ENCODE measurements at regions not wholly inside any gene's neighbourhood (a gene's known extent, or its start where the extent isn't known, plus 50 kb on each side); places are given as distances from the start of the nearest gene placed in this dataset.

DNA sequence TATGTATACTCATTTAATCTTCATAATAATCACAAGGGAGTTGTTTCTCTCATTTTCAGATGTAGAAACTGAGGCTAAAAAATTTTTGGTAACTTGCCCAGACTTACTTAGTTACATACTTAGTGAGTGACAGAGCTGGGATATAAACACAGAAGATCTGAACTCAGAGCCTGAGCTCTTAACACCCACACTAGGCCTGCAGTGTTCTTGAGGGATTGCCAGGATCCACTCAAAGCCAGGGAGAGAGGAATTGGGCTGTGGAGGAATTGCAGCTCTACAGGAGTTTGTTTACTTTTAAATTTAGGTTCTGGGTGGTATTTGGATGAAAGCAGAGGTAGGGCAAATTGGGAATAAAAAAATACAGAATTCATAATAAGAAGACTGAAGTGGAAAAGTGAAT is 515.1 kb upstream of the PLXNA2 start:
- H4K20me1 ChIP-seq (ENCODE audit: insufficient read depth, low read length, poor library complexity, severe bottlenecking): no peaks in the 10 kb centered on the region
- no peaks in the 10 kb centered on the region for H3K4me1 ChIP-seq (ENCODE audit: insufficient read depth, low read length, poor library complexity, severe bottlenecking)
- no peaks in the 10 kb centered on the region for H3K36me3 ChIP-seq (ENCODE audit: insufficient read depth, low read length)
- no peaks in the 10 kb centered on the region for H3K9me3 ChIP-seq (ENCODE audit: insufficient read depth, low read depth, low read length)
- no peak overlapping the region for H3K4me2 ChIP-seq (ENCODE audit: low read depth, low read length, poor library complexity, severe bottlenecking)
- no peak overlapping the region for H3K4me3 ChIP-seq (ENCODE audit: low read length, poor library complexity, severe bottlenecking)
- H3K9ac ChIP-seq (ENCODE audit: low read depth, low read length, poor library complexity, severe bottlenecking): no peak overlapping the region
- no peaks in the 10 kb centered on the region for H3K79me2 ChIP-seq (ENCODE audit: insufficient read depth, low read length)
- no peaks in the 10 kb centered on the region for H3K9me2 ChIP-seq (replicated peaks; ENCODE audit: low read depth, low read length)
- H2AFZ ChIP-seq (ENCODE audit: low read length): no peak overlapping the region
- no peaks in the 10 kb centered on the region for H3F3A ChIP-seq (ENCODE audit: low read depth)
- H3K27me3 ChIP-seq (ENCODE audit: insufficient read depth, low read length, poor library complexity, severe bottlenecking): no peaks in the 10 kb centered on the region
- TF ChIP-seq, protein P1, sequence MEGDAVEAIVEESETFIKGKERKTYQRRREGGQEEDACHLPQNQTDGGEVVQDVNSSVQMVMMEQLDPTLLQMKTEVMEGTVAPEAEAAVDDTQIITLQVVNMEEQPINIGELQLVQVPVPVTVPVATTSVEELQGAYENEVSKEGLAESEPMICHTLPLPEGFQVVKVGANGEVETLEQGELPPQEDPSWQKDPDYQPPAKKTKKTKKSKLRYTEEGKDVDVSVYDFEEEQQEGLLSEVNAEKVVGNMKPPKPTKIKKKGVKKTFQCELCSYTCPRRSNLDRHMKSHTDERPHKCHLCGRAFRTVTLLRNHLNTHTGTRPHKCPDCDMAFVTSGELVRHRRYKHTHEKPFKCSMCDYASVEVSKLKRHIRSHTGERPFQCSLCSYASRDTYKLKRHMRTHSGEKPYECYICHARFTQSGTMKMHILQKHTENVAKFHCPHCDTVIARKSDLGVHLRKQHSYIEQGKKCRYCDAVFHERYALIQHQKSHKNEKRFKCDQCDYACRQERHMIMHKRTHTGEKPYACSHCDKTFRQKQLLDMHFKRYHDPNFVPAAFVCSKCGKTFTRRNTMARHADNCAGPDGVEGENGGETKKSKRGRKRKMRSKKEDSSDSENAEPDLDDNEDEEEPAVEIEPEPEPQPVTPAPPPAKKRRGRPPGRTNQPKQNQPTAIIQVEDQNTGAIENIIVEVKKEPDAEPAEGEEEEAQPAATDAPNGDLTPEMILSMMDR (conservative IDR thresholded peaks at IDR 0.05; ENCODE audit: low read length): no peak
- no peak for TF ChIP-seq EZH2phosphoT487 (IDR thresholded peaks at IDR 0.05; ENCODE audit: borderline replicate concordance)

DNA sequence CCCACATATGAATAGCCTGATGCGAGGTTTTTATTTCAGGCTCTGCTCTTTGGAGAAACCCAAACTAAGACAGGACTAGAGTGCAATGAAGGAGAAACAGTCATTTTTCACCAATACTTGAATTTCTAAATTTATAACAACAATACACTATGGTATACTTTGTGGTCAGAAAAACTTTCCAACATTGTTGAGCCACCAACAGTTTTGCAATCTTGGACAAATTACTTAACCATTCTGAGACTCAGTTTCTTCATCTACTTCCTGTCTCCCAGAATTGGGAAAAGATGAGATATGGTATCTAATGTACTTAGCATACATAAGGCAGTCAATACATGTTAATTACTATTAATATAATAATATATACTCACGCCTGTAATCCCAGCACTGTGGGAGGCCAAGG is 519.8 kb upstream of the PLXNA2 start:
- Histone ChIP-seq H4K20me1 (ENCODE audit: insufficient read depth, low read length, poor library complexity, severe bottlenecking) (no peaks in the 10 kb centered on the region), H3K36me3 (ENCODE audit: insufficient read depth, low read length) (no peaks in the 10 kb centered on the region), H2AFZ (ENCODE audit: low read length) (no peak overlapping the region), H3K4me1 (ENCODE audit: insufficient read depth, low read length, poor library complexity, severe bottlenecking) (no peaks in the 10 kb centered on the region), H3K9ac (ENCODE audit: low read depth, low read length, poor library complexity, severe bottlenecking) (no peak overlapping the region), H3K9me3 (ENCODE audit: insufficient read depth, low read depth, low read length) (no peaks in the 10 kb centered on the region), H3K4me2 (ENCODE audit: low read depth, low read length, poor library complexity, severe bottlenecking) (no peak overlapping the region), H3K79me2 (ENCODE audit: insufficient read depth, low read length) (no peaks in the 10 kb centered on the region), H3K4me3 (ENCODE audit: low read length, poor library complexity, severe bottlenecking) (no peak overlapping the region), H3K27me3 (ENCODE audit: insufficient read depth, low read length, poor library complexity, severe bottlenecking) (no peaks in the 10 kb centered on the region), H3F3A (ENCODE audit: low read depth) (no peaks in the 10 kb centered on the region), H3K9me2 (replicated peaks; ENCODE audit: low read depth, low read length) (no peaks in the 10 kb centered on the region)
- TF ChIP-seq, protein P1 (conservative IDR thresholded peaks at IDR 0.05; ENCODE audit: low read length): no peak
- no peak for TF ChIP-seq EZH2phosphoT487 (IDR thresholded peaks at IDR 0.05; ENCODE audit: borderline replicate concordance)

DNA sequence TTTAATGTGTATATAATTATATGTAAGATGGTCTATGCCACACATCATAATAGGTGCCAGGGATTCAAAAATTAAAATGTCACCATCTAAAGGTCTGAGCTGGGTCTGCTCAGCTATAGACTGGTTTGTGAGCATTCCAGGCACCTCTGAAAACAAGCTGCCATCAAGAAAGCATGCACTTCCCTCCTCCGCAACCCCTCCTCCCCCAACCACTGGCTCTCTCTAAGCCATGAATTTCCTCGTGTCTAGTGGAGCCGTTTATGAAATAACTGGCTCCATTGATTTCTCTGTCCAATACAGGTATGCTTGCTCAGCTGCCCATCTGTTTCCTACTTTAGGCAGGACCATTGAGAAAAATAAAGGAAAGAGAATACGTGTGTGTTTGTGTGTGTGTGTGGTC is 522.6 kb upstream of the PLXNA2 start:
- no peaks in the 10 kb centered on the region for H3K9me2 ChIP-seq (replicated peaks; ENCODE audit: low read depth, low read length)
- no peaks in the 10 kb centered on the region for H3K79me2 ChIP-seq (ENCODE audit: insufficient read depth, low read length)
- H4K20me1 ChIP-seq (ENCODE audit: insufficient read depth, low read length, poor library complexity, severe bottlenecking): no peaks in the 10 kb centered on the region
- no peak overlapping the region for H3K4me3 ChIP-seq (ENCODE audit: low read length, poor library complexity, severe bottlenecking)
- H3K9ac ChIP-seq (ENCODE audit: low read depth, low read length, poor library complexity, severe bottlenecking): no peak overlapping the region
- no peaks in the 10 kb centered on the region for H3F3A ChIP-seq (ENCODE audit: low read depth)
- H2AFZ ChIP-seq (ENCODE audit: low read length): no peak overlapping the region
- TF ChIP-seq, protein P1 (conservative IDR thresholded peaks at IDR 0.05; ENCODE audit: low read length): no peak
- no peak for TF ChIP-seq EZH2phosphoT487 (IDR thresholded peaks at IDR 0.05; ENCODE audit: borderline replicate concordance)
- H3K9me3 ChIP-seq (ENCODE audit: insufficient read depth, low read depth, low read length): no peaks in the 10 kb centered on the region
- no peaks in the 10 kb centered on the region for H3K4me1 ChIP-seq (ENCODE audit: insufficient read depth, low read length, poor library complexity, severe bottlenecking)
- H3K27me3 ChIP-seq (ENCODE audit: insufficient read depth, low read length, poor library complexity, severe bottlenecking): no peaks in the 10 kb centered on the region
- no peaks in the 10 kb centered on the region for H3K36me3 ChIP-seq (ENCODE audit: insufficient read depth, low read length)
- no peak overlapping the region for H3K4me2 ChIP-seq (ENCODE audit: low read depth, low read length, poor library complexity, severe bottlenecking)

Data from Loucy (cell line).